ENCODE measurements at regions not wholly inside any gene's neighbourhood (a gene's known extent, or its start where the extent isn't known, plus 50 kb on each side); places are given as distances from the start of the nearest gene placed in this dataset.

- intact Hi-C loops (cut with micrococcal nuclease) = no loop called here
Observed at GRCh38 chr2:80815259-80815658, 510.7 kb upstream of the LRRTM1 start.

GRCh38 chr2:80786584-80786983, 482.0 kb upstream of the LRRTM1 start:
- intact Hi-C loops (cut with micrococcal nuclease) = no loop called here

- intact Hi-C loops (cut with micrococcal nuclease) = no loop called here
Observed at GRCh38 chr2:80778704-80779103, 474.2 kb upstream of the LRRTM1 start.

GRCh38 chr2:80748592-80748991, 444.0 kb upstream of the LRRTM1 start:
- intact Hi-C loops (cut with micrococcal nuclease) = no loop called here

GRCh38 chr2:80737047-80737446, 432.5 kb upstream of the LRRTM1 start:
- intact Hi-C loops (cut with micrococcal nuclease) = no loop called here

GRCh38 chr2:80725001-80725400, 420.4 kb upstream of the LRRTM1 start:
- intact Hi-C loops (cut with micrococcal nuclease) = no loop called here

GRCh38 chr2:80722803-80723202, 418.3 kb upstream of the LRRTM1 start:
- intact Hi-C loops (cut with micrococcal nuclease) = no loop called here

GRCh38 chr2:80719607-80720006, 415.1 kb upstream of the LRRTM1 start:
- intact Hi-C loops (cut with micrococcal nuclease) = no loop called here

GRCh38 chr2:80715433-80715832, 410.9 kb upstream of the LRRTM1 start:
- intact Hi-C loops (cut with micrococcal nuclease) = no loop called here

- intact Hi-C loops (cut with micrococcal nuclease) = no loop called here
Observed at GRCh38 chr2:80711915-80712314, 407.4 kb upstream of the LRRTM1 start.

- intact Hi-C loops (cut with micrococcal nuclease) = no loop called here
Observed at GRCh38 chr2:80706951-80707350, 402.4 kb upstream of the LRRTM1 start.

GRCh38 chr2:80706541-80706940, 402.0 kb upstream of the LRRTM1 start:
- intact Hi-C loops (cut with micrococcal nuclease) = no loop called here

GRCh38 chr2:80703532-80703931, 399.0 kb upstream of the LRRTM1 start:
- intact Hi-C loops (cut with micrococcal nuclease) = no loop called here

GRCh38 chr2:80700961-80701360, 396.4 kb upstream of the LRRTM1 start:
- intact Hi-C loops (cut with micrococcal nuclease) = no loop called here
